Suprapubic skin (tissue), 3 donors: ENCODE measurements at regions not wholly inside any gene's neighbourhood (a gene's known extent, or its start where the extent isn't known, plus 50 kb on each side); places are given as distances from the start of the nearest gene placed in this dataset.
"Not testable (repeated sequence)": the region's sequence is repeated elsewhere in the genome, so short reads cannot be mapped to it uniquely, and the experiment has no call there.

Experiments used
- POLR2AphosphoS5 ChIP-seq, 3 donors: sonication (generic); formaldehyde crosslinking; IDR thresholded peaks; one replicate each; pipeline ENCODE4 v1.6.1; 2017; ENCODE audit warnings: antibody characterized with exemption in 3 of 3
- TF ChIP-seq, protein P1 (sequence below), 2 donors: fragments of 200-600 bp in 1 of 2; fragments of 450-650 bp in 1 of 2; sonication (generic) in 1 of 2; IDR thresholded peaks; one replicate each; pipeline ENCODE4 v1.5.1; 2016 to 2019; ENCODE audit warnings: antibody characterized with exemption in 2 of 2, mild to moderate bottlenecking in 1 of 2, moderate library complexity in 1 of 2

GRCh38 chr5:104037136-104037535 is 474.5 kb upstream of the NUDT12 start:
- TF ChIP-seq, protein P1, sequence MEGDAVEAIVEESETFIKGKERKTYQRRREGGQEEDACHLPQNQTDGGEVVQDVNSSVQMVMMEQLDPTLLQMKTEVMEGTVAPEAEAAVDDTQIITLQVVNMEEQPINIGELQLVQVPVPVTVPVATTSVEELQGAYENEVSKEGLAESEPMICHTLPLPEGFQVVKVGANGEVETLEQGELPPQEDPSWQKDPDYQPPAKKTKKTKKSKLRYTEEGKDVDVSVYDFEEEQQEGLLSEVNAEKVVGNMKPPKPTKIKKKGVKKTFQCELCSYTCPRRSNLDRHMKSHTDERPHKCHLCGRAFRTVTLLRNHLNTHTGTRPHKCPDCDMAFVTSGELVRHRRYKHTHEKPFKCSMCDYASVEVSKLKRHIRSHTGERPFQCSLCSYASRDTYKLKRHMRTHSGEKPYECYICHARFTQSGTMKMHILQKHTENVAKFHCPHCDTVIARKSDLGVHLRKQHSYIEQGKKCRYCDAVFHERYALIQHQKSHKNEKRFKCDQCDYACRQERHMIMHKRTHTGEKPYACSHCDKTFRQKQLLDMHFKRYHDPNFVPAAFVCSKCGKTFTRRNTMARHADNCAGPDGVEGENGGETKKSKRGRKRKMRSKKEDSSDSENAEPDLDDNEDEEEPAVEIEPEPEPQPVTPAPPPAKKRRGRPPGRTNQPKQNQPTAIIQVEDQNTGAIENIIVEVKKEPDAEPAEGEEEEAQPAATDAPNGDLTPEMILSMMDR (IDR thresholded peaks at IDR 0.05), result not testable (repeated sequence)
- TF ChIP-seq POLR2AphosphoS5 (IDR thresholded peaks at IDR 0.05), result not testable (repeated sequence)
